GM13977 (cell line): ENCODE measurements at regions not wholly inside any gene's neighbourhood (a gene's known extent, or its start where the extent isn't known, plus 50 kb on each side); places are given as distances from the start of the nearest gene placed in this dataset.
"Not testable (repeated sequence)": the region's sequence is repeated elsewhere in the genome, so short reads cannot be mapped to it uniquely, and the experiment has no call there.

Experiments used
- DNase-seq: peaks from one replicate; pipeline ENCODE4 v3.0.0; 2012; ENCODE audit warnings: low spot score
- in situ Hi-C: fragments of 300-500 bp; cut with MboI; formaldehyde crosslinking; loops from one replicate; pipeline ENCODE4 v1.12.0; 2022; ENCODE audit warnings: low sequenced_read_pairs, low pct_unique_long_range_greater_than_20kb, mixed read lengths, inconsistent platforms; ENCODE audit not compliant: unreplicated experiment
- TF ChIP-seq, protein P1 (sequence below): IDR thresholded peaks from 2 replicates; pipeline ENCODE4 v1.5.1; 2012; ENCODE audit warnings: mild to moderate bottlenecking, control low read depth; ENCODE audit not compliant: insufficient read depth; ENCODE audit errors: extremely low read depth, missing control alignments

DNA sequence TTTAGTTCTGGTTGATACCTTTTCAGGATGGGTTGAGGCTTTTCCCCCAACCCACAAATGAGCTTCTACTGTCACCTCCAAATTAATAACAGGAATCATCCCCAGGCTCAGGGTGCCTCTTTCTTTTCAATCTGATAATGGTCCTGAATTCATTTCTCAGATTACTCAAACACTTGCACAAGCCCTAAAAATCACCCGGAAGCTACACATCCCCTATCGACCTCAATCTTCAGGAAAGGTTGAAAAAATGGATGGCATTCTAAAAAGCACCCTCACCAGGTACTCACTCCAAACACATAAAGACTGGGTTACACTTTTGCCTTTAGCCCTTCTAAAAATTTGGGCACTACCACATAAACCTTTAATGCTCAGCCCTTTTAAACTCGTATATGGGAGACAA, 79.9 kb downstream of the COQ2 start:
- TF ChIP-seq, protein P1, sequence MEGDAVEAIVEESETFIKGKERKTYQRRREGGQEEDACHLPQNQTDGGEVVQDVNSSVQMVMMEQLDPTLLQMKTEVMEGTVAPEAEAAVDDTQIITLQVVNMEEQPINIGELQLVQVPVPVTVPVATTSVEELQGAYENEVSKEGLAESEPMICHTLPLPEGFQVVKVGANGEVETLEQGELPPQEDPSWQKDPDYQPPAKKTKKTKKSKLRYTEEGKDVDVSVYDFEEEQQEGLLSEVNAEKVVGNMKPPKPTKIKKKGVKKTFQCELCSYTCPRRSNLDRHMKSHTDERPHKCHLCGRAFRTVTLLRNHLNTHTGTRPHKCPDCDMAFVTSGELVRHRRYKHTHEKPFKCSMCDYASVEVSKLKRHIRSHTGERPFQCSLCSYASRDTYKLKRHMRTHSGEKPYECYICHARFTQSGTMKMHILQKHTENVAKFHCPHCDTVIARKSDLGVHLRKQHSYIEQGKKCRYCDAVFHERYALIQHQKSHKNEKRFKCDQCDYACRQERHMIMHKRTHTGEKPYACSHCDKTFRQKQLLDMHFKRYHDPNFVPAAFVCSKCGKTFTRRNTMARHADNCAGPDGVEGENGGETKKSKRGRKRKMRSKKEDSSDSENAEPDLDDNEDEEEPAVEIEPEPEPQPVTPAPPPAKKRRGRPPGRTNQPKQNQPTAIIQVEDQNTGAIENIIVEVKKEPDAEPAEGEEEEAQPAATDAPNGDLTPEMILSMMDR, result no peak
- DNase-seq, result no peak
- in situ Hi-C loops, result no loop called here

DNA sequence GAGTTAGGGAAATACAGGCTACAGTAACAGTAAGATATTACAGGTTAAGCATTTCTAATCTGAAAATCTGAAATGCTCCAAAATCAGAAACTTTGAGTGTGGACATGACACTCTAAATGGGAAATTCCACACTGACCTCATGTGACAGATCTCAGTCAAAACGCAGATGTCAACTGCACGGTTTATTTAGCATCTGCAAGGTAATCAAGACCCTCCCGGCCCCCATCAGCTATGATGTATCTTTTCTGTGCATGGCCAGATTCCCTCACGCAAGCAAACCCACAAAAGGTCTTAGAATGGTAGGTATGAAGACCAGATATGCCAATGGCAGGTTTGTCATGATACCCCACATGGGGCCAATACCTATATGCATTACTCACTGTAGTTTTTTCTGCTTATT, 82.8 kb downstream of the COQ2 start:
- in situ Hi-C loops, result no loop called here
- DNase-seq, result no peak
- TF ChIP-seq, protein P1, result no peak

DNA sequence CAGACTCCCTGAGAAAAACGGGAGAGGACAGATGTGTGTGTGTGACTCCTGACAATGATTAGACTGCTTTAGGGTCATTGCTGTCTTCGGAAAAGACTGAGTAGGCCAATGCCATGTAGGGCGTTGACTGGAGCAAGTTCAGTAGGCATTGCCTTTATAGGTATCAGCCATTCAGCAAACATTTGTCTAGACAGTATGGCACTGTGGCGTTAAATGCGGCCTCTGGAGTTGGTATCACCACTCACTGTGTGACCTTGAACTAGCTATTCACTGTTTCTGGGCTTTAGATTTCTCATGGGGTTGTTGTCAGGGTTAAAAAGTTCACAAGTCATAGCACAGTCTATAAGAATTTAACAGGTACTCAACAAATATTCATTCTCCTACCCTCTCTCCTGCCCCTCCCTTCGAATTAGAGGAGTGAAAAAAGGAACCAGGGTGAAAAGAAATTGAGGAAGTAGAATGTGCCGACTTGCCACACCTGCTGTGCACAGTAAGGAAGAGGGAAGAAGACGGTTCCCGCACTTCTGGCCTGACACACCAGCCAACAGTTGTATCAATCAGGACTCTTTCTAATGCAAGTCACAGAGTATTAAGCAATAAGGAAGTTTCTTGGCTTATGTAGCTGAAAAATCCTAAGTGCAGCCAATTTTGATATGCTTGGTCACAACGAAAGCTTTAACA, 83.2 kb upstream of the PLAC8 start:
- TF ChIP-seq, protein P1, result no peak
- in situ Hi-C loops, result no loop called here
- no peak for DNase-seq

DNA sequence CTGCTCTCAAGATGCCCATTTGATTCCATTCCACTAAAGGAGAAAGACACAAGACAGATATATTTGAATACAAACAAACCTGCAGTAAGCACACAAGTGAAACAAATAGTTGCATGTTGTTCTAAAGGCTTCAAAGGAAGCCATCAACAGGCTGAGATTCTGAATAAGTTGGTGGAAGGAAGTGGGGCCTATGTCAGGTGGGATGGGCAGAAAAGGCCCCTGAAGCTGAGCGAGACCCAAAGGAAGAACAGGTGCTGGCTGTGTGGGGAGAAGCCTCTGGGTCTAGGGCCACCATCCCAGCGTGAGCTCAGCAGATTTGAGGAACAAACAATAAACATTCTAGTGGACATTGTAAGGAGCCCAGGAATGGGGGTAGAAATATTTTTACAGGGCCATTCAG, 82.4 kb upstream of the PLAC8 start:
- TF ChIP-seq, protein P1, result no peak
- in situ Hi-C loops, result no loop called here
- DNase-seq, result no peak

DNA sequence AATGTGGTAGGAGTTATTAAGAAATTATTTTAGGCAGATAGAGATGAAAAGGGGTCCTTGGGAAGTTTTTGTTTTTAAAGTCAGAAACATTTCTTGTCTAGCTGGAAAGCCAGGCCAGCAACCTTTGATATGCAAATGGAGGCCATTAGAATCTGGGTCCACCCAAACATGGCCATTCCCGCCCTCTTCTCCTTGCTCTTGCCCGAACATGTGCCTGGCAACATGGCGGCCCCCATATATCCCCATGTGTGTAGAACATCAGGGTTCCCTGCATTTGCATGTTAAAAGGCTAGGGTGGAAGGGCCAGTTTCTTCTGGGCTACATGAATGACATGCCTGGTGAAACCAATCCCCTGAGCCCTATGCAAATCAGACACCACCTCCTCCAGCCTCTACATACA, 80.7 kb upstream of the PLAC8 start:
- DNase-seq, result no peak
- in situ Hi-C loops, result no loop called here

DNA sequence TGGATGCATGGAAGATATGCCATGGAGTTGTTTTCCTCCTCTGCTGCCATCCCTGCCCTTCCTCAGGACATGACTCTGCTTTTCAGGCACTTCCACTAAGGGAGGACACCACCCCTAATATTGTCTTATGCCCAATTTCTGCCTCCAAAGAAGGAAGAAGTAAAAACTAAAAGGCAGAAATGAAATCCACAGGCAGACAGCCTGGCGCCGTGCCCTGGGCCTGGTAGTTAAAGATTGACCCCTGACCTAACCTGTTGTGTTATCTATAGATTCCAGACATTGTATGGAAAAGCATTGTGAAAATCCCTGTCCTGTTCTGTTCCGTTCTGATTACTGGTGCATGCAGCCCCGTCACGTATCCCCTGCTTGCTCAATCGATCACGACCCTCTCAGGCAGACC, 80.1 kb upstream of the PLAC8 start:
- in situ Hi-C loops, DNase-seq: not testable (repeated sequence)

More for the DNA sequence above, 80.7 kb upstream of the PLAC8 start:
- TF ChIP-seq, protein P1, result no peak

DNA sequence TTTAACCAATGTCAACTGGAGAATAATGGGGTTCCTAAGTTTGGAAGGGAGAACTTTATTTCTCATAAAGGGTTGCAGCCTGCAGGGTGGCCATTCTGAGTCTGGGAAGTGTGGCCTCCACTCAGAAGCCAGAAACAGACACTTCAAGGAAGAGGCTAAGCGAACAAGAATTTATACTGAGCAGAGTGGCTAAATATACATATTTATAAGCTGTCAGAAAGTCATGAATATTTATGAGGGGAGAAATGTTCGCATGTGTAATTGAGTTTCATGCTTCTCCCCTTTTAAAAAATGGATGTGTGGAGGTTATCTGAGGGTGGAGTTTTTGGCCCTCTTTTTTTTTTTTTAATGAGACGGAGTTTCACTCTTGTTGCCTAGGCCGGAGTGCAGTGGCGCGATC, 78.1 kb upstream of the PLAC8 start:
- in situ Hi-C loops, result no loop called here
- no peak for DNase-seq
- TF ChIP-seq, protein P1, result no peak
